ENCODE measurements at regions not wholly inside any gene's neighbourhood (a gene's known extent, or its start where the extent isn't known, plus 50 kb on each side); places are given as distances from the start of the nearest gene placed in this dataset.

DNA sequence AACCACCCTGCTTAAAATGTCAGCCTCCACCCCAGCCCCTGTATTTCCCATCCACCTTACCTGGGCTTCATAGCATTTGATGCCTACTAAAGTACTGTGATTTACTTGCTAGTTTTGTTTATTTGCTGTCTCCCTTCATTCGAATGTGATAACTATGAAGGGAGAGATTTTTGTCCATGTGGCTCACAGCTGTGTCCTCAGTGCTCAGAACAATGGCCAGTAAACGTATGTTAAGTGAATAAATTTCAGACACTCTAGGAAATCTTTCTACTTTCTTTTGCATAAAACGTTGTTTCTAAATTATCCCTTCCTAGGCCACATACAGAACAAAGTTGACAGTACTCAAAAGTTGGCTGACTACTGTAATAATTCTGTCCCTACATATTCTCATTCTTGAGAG is 114.7 kb upstream of the OTUD4 start:
- TF ChIP-seq TAF1 (IDR thresholded peaks at IDR 0.05; ENCODE audit: low read depth), result no peak
- TF ChIP-seq RAD21 (IDR thresholded peaks at IDR 0.05; ENCODE audit: low read depth), result no peak
- TF ChIP-seq CEBPB (IDR thresholded peaks at IDR 0.05), result no peak
- TF ChIP-seq, protein P1, sequence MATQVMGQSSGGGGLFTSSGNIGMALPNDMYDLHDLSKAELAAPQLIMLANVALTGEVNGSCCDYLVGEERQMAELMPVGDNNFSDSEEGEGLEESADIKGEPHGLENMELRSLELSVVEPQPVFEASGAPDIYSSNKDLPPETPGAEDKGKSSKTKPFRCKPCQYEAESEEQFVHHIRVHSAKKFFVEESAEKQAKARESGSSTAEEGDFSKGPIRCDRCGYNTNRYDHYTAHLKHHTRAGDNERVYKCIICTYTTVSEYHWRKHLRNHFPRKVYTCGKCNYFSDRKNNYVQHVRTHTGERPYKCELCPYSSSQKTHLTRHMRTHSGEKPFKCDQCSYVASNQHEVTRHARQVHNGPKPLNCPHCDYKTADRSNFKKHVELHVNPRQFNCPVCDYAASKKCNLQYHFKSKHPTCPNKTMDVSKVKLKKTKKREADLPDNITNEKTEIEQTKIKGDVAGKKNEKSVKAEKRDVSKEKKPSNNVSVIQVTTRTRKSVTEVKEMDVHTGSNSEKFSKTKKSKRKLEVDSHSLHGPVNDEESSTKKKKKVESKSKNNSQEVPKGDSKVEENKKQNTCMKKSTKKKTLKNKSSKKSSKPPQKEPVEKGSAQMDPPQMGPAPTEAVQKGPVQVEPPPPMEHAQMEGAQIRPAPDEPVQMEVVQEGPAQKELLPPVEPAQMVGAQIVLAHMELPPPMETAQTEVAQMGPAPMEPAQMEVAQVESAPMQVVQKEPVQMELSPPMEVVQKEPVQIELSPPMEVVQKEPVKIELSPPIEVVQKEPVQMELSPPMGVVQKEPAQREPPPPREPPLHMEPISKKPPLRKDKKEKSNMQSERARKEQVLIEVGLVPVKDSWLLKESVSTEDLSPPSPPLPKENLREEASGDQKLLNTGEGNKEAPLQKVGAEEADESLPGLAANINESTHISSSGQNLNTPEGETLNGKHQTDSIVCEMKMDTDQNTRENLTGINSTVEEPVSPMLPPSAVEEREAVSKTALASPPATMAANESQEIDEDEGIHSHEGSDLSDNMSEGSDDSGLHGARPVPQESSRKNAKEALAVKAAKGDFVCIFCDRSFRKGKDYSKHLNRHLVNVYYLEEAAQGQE (IDR thresholded peaks at IDR 0.05; ENCODE audit: low read depth), result no peak
- TF ChIP-seq NFIC (IDR thresholded peaks at IDR 0.05), result no peak
- no peak for TF ChIP-seq TEAD4 (IDR thresholded peaks at IDR 0.05)
- no peak for TF ChIP-seq ZBTB7A (IDR thresholded peaks at IDR 0.05; ENCODE audit: low read depth)
- no peak for TF ChIP-seq TCF12 (IDR thresholded peaks at IDR 0.05; ENCODE audit: low read depth)

Data from Ishikawa (cell line).